Cardiac fibroblast (primary cell): ENCODE measurements at regions not wholly inside any gene's neighbourhood (a gene's known extent, or its start where the extent isn't known, plus 50 kb on each side); places are given as distances from the start of the nearest gene placed in this dataset.

Experiments used
- DNase-seq, 2 donors: peaks; one replicate each; pipeline versions ENCODE4 v3.0.0 to v3.0.0-alpha.2; 2010; ENCODE audit warnings: low read depth in 2 of 2
- H3K4me3 ChIP-seq, 2 donors: replicated peaks in 1 of 2; 1 replicate in 1 of 2; 2 replicates in 1 of 2; pipeline ENCODE4 v1.5.1; 2011; ENCODE audit warnings: low read depth in 2 of 2, low read length in 2 of 2, mild to moderate bottlenecking in 2 of 2, moderate library complexity in 1 of 2
- TF ChIP-seq, protein P1 (sequence below): IDR thresholded peaks from one replicate; pipeline ENCODE4 v1.5.1; 2011; ENCODE audit warnings: low read depth, mild to moderate bottlenecking, low read length, inconsistent platforms

DNA sequence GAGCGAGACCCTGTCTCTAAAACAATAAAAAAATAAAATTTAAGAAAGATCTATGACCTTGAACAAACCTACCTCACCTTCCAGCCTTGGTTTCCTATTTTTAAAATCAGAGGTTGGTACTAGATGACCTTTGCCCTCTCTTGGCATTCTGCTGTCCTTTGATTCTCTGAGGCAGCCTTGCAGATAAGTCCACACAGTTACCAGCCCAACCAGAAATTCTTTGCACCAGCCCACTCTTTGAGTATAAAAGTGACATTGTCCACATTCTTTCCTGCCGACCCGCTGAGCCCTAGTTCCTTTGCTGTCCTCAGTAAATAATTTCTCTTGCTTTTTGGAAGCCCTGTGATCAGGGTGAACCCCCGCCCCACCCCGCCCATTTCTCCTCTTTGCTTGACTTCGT lies 150.4 kb downstream of the PHETA1 start:
- TF ChIP-seq, protein P1, sequence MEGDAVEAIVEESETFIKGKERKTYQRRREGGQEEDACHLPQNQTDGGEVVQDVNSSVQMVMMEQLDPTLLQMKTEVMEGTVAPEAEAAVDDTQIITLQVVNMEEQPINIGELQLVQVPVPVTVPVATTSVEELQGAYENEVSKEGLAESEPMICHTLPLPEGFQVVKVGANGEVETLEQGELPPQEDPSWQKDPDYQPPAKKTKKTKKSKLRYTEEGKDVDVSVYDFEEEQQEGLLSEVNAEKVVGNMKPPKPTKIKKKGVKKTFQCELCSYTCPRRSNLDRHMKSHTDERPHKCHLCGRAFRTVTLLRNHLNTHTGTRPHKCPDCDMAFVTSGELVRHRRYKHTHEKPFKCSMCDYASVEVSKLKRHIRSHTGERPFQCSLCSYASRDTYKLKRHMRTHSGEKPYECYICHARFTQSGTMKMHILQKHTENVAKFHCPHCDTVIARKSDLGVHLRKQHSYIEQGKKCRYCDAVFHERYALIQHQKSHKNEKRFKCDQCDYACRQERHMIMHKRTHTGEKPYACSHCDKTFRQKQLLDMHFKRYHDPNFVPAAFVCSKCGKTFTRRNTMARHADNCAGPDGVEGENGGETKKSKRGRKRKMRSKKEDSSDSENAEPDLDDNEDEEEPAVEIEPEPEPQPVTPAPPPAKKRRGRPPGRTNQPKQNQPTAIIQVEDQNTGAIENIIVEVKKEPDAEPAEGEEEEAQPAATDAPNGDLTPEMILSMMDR = no peak
- no peak for DNase-seq

DNA sequence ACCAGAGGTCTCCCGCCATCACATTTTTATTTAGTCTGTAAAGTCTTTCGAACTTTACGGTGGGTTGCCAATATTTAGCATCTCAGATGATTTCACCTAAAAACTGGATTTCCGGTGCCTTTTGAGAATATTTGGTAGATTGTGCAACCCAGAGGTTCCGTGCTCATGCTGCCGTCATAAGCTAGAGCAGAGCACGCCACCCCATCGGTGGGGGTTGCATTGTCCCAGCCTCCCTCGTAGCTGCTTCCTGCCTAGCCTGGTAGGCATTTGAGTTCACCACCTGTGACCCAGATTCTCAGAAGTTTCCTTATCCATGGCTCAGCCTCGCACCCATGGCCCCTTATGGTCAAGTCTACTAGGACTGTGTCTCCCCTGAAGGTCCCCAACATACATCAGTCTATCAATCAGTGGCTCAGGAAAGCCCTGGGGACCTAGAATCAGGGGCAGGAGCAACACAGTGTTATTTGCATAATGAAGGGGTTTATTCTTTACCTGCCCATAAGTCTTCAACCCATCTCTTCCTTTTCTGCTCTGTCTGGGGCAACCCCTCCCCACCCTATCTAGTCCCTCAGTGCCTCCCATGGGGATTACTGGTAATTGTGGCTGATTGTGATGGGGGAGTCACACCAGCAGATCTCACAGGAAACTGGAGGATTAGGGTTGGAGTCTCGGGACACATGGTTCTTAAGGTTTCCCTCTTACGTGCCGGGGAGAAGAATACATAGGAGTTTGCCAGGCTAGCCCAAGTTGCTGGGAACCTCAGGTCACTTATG lies 152.3 kb downstream of the PHETA1 start:
- TF ChIP-seq, protein P1 = no peak
- DNase-seq = no peak
- H3K4me3 ChIP-seq = no peak overlapping the region

More for the DNA sequence above, 150.4 kb downstream of the PHETA1 start:
- no peak overlapping the region for H3K4me3 ChIP-seq

DNA sequence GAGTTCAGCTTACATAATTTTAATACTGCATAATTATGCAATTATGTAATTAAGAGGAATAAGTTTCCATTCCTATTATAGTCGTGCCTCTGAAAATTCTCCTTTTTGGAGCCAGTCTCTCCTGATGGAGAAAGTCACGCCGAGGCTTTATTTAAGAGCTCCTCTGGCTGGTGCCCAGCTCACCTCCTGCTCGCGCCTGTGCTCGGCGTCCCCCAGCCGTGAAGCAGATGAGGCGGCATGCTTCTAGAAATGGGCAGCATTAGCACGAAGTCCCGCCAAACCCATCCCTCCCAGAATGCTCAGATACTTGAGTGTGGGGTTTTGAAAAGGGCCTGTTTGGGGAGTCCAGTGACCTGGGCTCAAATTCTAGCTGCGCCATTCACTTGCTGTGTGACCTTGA lies 153.0 kb downstream of the PHETA1 start:
- no peak for DNase-seq
- TF ChIP-seq, protein P1 = no peak
- H3K4me3 ChIP-seq = no peak overlapping the region

DNA sequence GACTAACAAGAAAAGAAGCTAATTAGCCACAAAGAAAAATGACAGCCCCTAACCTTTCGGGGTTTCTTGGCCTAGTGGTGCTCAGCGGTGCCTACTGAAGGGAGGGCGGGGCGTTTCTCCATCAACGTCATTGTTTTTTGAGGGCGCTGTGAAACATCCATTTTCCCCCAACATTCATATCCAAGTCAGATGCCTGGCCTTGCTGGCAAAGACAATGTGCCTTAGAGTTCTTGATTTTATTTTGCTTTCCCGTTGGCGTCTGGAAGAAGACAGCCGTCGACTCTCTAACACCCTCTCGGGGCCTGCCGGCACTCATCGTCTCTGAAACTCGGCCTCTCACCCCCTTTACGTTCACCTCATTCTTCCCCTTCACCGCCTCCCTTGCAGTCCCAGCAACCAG lies 154.5 kb downstream of the PHETA1 start:
- TF ChIP-seq, protein P1 = no peak
- H3K4me3 ChIP-seq = no peak overlapping the region
- DNase-seq = no peak

DNA sequence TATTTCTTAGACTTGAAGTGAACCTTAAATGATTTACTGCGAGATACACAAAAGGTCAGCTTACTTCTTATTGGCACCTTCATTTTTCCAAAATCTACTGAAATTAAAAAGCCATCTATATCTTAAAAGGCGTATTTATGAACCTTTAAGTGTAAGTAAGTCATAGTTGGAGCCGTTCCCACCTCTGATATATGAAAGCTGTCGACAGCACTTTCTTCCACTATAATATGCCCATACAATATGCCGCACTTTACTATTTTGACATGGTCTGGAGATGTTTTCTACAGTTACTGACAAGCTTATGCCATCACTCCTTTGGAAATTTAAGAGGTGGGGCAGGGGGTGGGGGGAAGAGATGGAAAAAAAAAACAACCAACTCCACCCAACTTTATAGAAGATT lies 155.3 kb downstream of the PHETA1 start:
- H3K4me3 ChIP-seq = no peak overlapping the region
- TF ChIP-seq, protein P1 = no peak
- DNase-seq = no peak

DNA sequence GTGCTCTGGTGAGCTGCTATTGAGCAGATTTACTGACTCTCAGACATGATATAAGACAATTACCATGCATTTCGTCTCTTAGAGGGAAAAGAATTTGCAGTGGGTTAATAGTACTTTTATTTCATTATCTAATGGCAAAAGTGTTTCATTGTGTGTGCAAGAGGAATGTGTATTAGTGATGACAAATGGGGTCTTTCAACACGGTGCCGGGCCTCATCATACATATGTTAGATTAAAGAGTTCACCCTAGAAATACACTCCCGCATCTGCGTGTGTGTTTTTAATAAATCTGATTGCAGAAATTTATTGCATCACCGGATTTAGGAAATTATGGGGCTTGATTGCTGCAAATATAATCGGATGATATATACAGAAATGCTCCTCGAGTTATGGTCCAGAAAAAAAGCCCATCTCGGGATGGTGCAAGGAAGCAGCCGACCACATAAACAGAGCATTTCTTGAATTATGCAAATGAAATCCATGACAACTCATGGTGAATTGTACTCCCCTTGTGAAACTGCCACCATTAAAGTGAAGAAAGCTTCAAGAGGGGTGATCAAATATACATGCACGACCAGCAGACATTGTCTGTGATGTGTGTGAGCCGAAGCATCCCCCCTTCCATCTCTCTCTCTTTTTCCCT lies 156.0 kb downstream of the PHETA1 start:
- DNase-seq = no peak
- TF ChIP-seq, protein P1 = no peak
- H3K4me3 ChIP-seq = no peak overlapping the region
